Sigmoid colon (tissue), 6 donors: ENCODE measurements at regions not wholly inside any gene's neighbourhood (a gene's known extent, or its start where the extent isn't known, plus 50 kb on each side); places are given as distances from the start of the nearest gene placed in this dataset.
"Not testable (repeated sequence)": the region's sequence is repeated elsewhere in the genome, so short reads cannot be mapped to it uniquely, and the experiment has no call there.

ENCODE experiments used
- DNase-seq: peaks from one replicate; pipeline ENCODE4 v3.0.0-alpha.2; 2019
- H3K27ac ChIP-seq, 4 donors: fragments of 200-600 bp; sonication (generic); one replicate each; pipeline ENCODE4 v1.5.1; 2016 to 2019; ENCODE audit warnings: mild to moderate bottlenecking in 1 of 4
- H3K27me3 ChIP-seq, 3 donors: fragments of 200-600 bp; sonication (generic); one replicate each; pipeline ENCODE4 v1.5.1; 2019; ENCODE audit warnings: mild to moderate bottlenecking in 1 of 3
- H3K36me3 ChIP-seq, 4 donors: fragments of 200-600 bp; sonication (generic); one replicate each; pipeline ENCODE4 v1.5.1; 2016 to 2019
- H3K4me1 ChIP-seq, 4 donors: fragments of 200-600 bp; sonication (generic); one replicate each; pipeline ENCODE4 v1.5.1; 2017 to 2019
- H3K4me3 ChIP-seq, 4 donors: fragments of 200-600 bp; sonication (generic); one replicate each; pipeline ENCODE4 v1.5.1; 2017 to 2019; ENCODE audit warnings: mild to moderate bottlenecking in 2 of 4, moderate library complexity in 1 of 4
- H3K9me3 ChIP-seq, 4 donors: fragments of 200-600 bp in 3 of 4; sonication (generic) in 3 of 4; one replicate each; pipeline versions ENCODE4 v1.5.1 to v1.6.1; 2013 to 2019
- CTCF ChIP-seq, 4 experiments: fragments of 450-650 bp in 3 of 4; fragments of 200-600 bp in 1 of 4; IDR thresholded peaks; one replicate each; pipeline ENCODE4 v1.5.1; 2016 to 2019; ENCODE audit warnings: antibody characterized with exemption in 4 of 4, mild to moderate bottlenecking in 3 of 4, moderate library complexity in 2 of 4
- EP300 ChIP-seq, 4 donors: sonication (generic); formaldehyde crosslinking; IDR thresholded peaks; one replicate each; pipeline ENCODE4 v1.6.1; 2017; ENCODE audit warnings: antibody characterized with exemption in 4 of 4
- POLR2A ChIP-seq, 2 donors: fragments of 450-650 bp; IDR thresholded peaks; one replicate each; pipeline ENCODE4 v1.6.1; 2016; ENCODE audit warnings: antibody characterized with exemption in 2 of 2, mild to moderate bottlenecking in 2 of 2, moderate library complexity in 2 of 2
- POLR2AphosphoS5 ChIP-seq, 4 donors: sonication (generic); formaldehyde crosslinking; IDR thresholded peaks; one replicate each; pipeline ENCODE4 v1.6.1; 2017; ENCODE audit warnings: antibody characterized with exemption in 4 of 4
- WGBS, 2 donors: extraction: QIAGEN DNeasy Blood & Tissue Kit; methylation state at CpG; one replicate each; pipeline ENCODE4 v1.1.7; 2013; 5-methylcytosine and 5-hydroxymethylcytosine counted together
- intact Hi-C: fragments of 100-400 bp; cut with DNase I; formaldehyde crosslinking; loops from one replicate; pipeline ENCODE4 v1.15.1; 2023
- donor health status: healthy with polysubstance abuse.
- donor health status: healthy.

GRCh38 chr15:93770788-93771187 is 460.6 kb upstream of the MCTP2 start:
- 28 to 31% methylated on average over 1 of the region's 1 CpG for WGBS, 2 donors
- no peaks in the 10 kb centered on the region for H3K9me3 ChIP-seq
- no peak for DNase-seq

GRCh38 chr15:93762036-93762435 is 469.3 kb upstream of the MCTP2 start:
- no peak overlapping the region for H3K4me3 ChIP-seq
- H3K4me1 ChIP-seq, result peaks cover 0 to 8% (median 2%) of the 10 kb centered on the region in 4 donors
- no peak overlapping the region for H3K27ac ChIP-seq
- no peak for TF ChIP-seq CTCF (IDR thresholded peaks at IDR 0.05)
- no peak for TF ChIP-seq POLR2AphosphoS5 (IDR thresholded peaks at IDR 0.05)
- no peak for TF ChIP-seq EP300 (IDR thresholded peaks at IDR 0.05)
- no peak for TF ChIP-seq POLR2A (IDR thresholded peaks at IDR 0.05)
- intact Hi-C loops, result no loop called here
- no peak for DNase-seq
- peaks cover 0 to 1% (median 0%) of the 10 kb centered on the region in 4 donors for H3K9me3 ChIP-seq
- WGBS, 2 donors, result 84 to 90% methylated on average over 3 of the region's 3 CpGs
- no peaks in the 10 kb centered on the region for H3K27me3 ChIP-seq
- H3K36me3 ChIP-seq, result no peaks in the 10 kb centered on the region

More at GRCh38 chr15:93770788-93771187, 460.6 kb upstream of the MCTP2 start:
- TF ChIP-seq CTCF (IDR thresholded peaks at IDR 0.05), result no peak
- Histone ChIP-seq H3K27ac (no peak overlapping the region), H3K27me3 (no peaks in the 10 kb centered on the region), H3K36me3 (no peaks in the 10 kb centered on the region), H3K4me1 (no peaks in the 10 kb centered on the region), H3K4me3 (no peak overlapping the region)
- intact Hi-C loops, result no loop called here

GRCh38 chr15:93759629-93760028 is 471.7 kb upstream of the MCTP2 start:
- H3K27ac ChIP-seq, result no peak overlapping the region
- TF ChIP-seq POLR2A (IDR thresholded peaks at IDR 0.05) (no peak), EP300 (IDR thresholded peaks at IDR 0.05) (no peak), CTCF (IDR thresholded peaks at IDR 0.05) (no peak), POLR2AphosphoS5 (IDR thresholded peaks at IDR 0.05) (no peak)
- no peak overlapping the region for H3K4me3 ChIP-seq
- H3K9me3 ChIP-seq, result peaks cover 0 to 4% (median 0%) of the 10 kb centered on the region in 4 donors
- DNase-seq, result no peak
- intact Hi-C loops, result no loop called here
- H3K27me3 ChIP-seq, result no peaks in the 10 kb centered on the region
- H3K4me1 ChIP-seq, result peaks cover 0 to 8% (median 2%) of the 10 kb centered on the region in 4 donors
- H3K36me3 ChIP-seq, result no peaks in the 10 kb centered on the region
- 66 to 73% methylated on average over 3 of the region's 3 CpGs for WGBS, 2 donors

GRCh38 chr15:93758824-93759223 is 472.5 kb upstream of the MCTP2 start:
- H3K4me3 ChIP-seq, result no peak overlapping the region
- no peak for DNase-seq
- TF ChIP-seq CTCF (IDR thresholded peaks at IDR 0.05), result no peak
- no peak for TF ChIP-seq POLR2A (IDR thresholded peaks at IDR 0.05)
- TF ChIP-seq EP300 (IDR thresholded peaks at IDR 0.05), result no peak
- TF ChIP-seq POLR2AphosphoS5 (IDR thresholded peaks at IDR 0.05), result no peak
- intact Hi-C loops, result no loop called here
- no peaks in the 10 kb centered on the region for H3K36me3 ChIP-seq
- H3K27me3 ChIP-seq, result no peaks in the 10 kb centered on the region
- H3K27ac ChIP-seq, result no peak overlapping the region
- peaks cover 0 to 8% (median 2%) of the 10 kb centered on the region in 4 donors for H3K4me1 ChIP-seq
- 68 to 84% methylated on average over 2 of the region's 2 CpGs for WGBS, 2 donors
- H3K9me3 ChIP-seq, result peaks cover 0 to 4% (median 0%) of the 10 kb centered on the region in 4 donors

DNA sequence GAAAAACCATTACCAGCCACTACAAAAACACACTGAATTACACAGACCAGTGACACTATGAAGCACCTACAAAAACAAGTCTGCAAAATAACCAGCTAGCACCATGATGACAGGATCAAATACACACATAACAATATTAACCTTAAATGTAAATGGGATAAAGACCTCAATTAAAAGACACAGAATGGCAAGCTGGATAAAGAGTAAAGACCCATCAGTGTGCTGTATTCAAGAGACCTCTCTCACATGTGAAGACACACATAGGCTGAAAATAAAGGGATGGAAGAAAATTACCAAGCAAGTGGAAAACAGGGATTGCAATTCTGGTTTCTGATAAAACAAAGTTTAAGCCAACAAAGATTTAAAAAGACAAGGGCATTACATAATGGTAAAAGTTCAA is 482.7 kb upstream of the MCTP2 start:
- TF ChIP-seq CTCF (IDR thresholded peaks at IDR 0.05) (no peak), EP300 (IDR thresholded peaks at IDR 0.05) (no peak), POLR2A (IDR thresholded peaks at IDR 0.05) (no peak), POLR2AphosphoS5 (IDR thresholded peaks at IDR 0.05) (no peak)
- no peak overlapping the region for H3K4me3 ChIP-seq
- no peaks in the 10 kb centered on the region for H3K36me3 ChIP-seq
- intact Hi-C loops, result no loop called here
- H3K9me3 ChIP-seq, result peaks cover 0 to 6% (median 2%) of the 10 kb centered on the region in 4 donors
- no peaks in the 10 kb centered on the region for H3K27me3 ChIP-seq
- H3K27ac ChIP-seq, result no peak overlapping the region
- H3K4me1 ChIP-seq, result no peaks in the 10 kb centered on the region
- DNase-seq, result no peak

DNA sequence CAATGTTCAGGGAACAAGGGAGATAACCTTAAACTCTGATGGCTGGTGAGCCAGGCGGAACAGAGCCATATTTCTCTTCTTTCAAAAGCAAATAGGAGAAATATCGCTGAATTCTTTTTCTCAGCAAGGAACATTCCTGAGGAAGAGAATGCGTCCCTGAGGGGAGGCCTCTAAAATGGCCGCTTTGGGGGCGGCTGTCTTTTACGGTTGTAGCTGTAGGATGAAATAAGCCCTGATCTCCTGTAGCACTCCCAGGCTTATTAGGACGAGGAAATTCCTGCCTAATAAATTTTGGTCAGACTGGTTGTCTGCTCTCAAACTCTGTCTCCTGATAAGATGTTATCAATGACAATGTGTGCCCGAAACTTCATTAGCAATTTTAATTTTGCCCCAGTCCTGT is 496.4 kb upstream of the MCTP2 start:
- H3K4me1 ChIP-seq, DNase-seq, intact Hi-C loops, H3K9me3 ChIP-seq, H3K4me3 ChIP-seq, H3K27ac ChIP-seq, H3K27me3 ChIP-seq, H3K36me3 ChIP-seq: not testable (repeated sequence)
- 92 to 95% methylated on average over 8 of the region's 8 CpGs for WGBS, 2 donors
